ENCODE measurements at regions not wholly inside any gene's neighbourhood (a gene's known extent, or its start where the extent isn't known, plus 50 kb on each side); places are given as distances from the start of the nearest gene placed in this dataset.
"Not testable (repeated sequence)": the region's sequence is repeated elsewhere in the genome, so short reads cannot be mapped to it uniquely, and the experiment has no call there.

GRCh38 chrX:35285289-35285962, 342.8 kb downstream of the FAM47B start:
- Mint-ChIP-seq H3K27ac (ENCODE audit: unreplicated experiment) (no peak overlapping the region), H3K9me3 (ENCODE audit: unreplicated experiment) (no peaks in the 10 kb centered on the region), H3K4me1 (ENCODE audit: low read depth, unreplicated experiment) (no peaks in the 10 kb centered on the region), H3K36me3 (ENCODE audit: unreplicated experiment) (no peaks in the 10 kb centered on the region), H3K4me3 (ENCODE audit: unreplicated experiment) (no peak overlapping the region), H3K27me3 (ENCODE audit: unreplicated experiment) (no peaks in the 10 kb centered on the region)
- TF ChIP-seq CTCF (IDR thresholded peaks at IDR 0.05; ENCODE audit: partially characterized antibody, unreplicated experiment): no peak
- DNase-seq: no peak

GRCh38 chrX:35288657-35289056, 346.1 kb downstream of the FAM47B start:
- H3K9me3 Mint-ChIP-seq (ENCODE audit: unreplicated experiment): no peaks in the 10 kb centered on the region
- no peaks in the 10 kb centered on the region for H3K4me1 Mint-ChIP-seq (ENCODE audit: low read depth, unreplicated experiment)
- DNase-seq: no peak
- H3K27me3 Mint-ChIP-seq (ENCODE audit: unreplicated experiment): no peaks in the 10 kb centered on the region
- no peak overlapping the region for H3K27ac Mint-ChIP-seq (ENCODE audit: unreplicated experiment)
- no peak overlapping the region for H3K4me3 Mint-ChIP-seq (ENCODE audit: unreplicated experiment)
- no peaks in the 10 kb centered on the region for H3K36me3 Mint-ChIP-seq (ENCODE audit: unreplicated experiment)
- TF ChIP-seq CTCF (IDR thresholded peaks at IDR 0.05; ENCODE audit: partially characterized antibody, unreplicated experiment): no peak

- no peak for TF ChIP-seq CTCF (IDR thresholded peaks at IDR 0.05; ENCODE audit: partially characterized antibody, unreplicated experiment)
- no peaks in the 10 kb centered on the region for H3K9me3 Mint-ChIP-seq (ENCODE audit: unreplicated experiment)
- no peak overlapping the region for H3K4me3 Mint-ChIP-seq (ENCODE audit: unreplicated experiment)
- H3K27ac Mint-ChIP-seq (ENCODE audit: unreplicated experiment): no peak overlapping the region
- H3K4me1 Mint-ChIP-seq (ENCODE audit: low read depth, unreplicated experiment): no peaks in the 10 kb centered on the region
- no peaks in the 10 kb centered on the region for H3K36me3 Mint-ChIP-seq (ENCODE audit: unreplicated experiment)
- DNase-seq: no peak
- H3K27me3 Mint-ChIP-seq (ENCODE audit: unreplicated experiment): no peaks in the 10 kb centered on the region
Observed at GRCh38 chrX:35289952-35290351, 347.4 kb downstream of the FAM47B start.

GRCh38 chrX:35291013-35291412, 348.4 kb downstream of the FAM47B start:
- TF ChIP-seq CTCF (IDR thresholded peaks at IDR 0.05; ENCODE audit: partially characterized antibody, unreplicated experiment): no peak
- Mint-ChIP-seq H3K36me3 (ENCODE audit: unreplicated experiment) (no peaks in the 10 kb centered on the region), H3K4me3 (ENCODE audit: unreplicated experiment) (no peak overlapping the region), H3K27ac (ENCODE audit: unreplicated experiment) (no peak overlapping the region), H3K9me3 (ENCODE audit: unreplicated experiment) (no peaks in the 10 kb centered on the region), H3K4me1 (ENCODE audit: low read depth, unreplicated experiment) (no peaks in the 10 kb centered on the region), H3K27me3 (ENCODE audit: unreplicated experiment) (no peaks in the 10 kb centered on the region)
- no peak for DNase-seq

GRCh38 chrX:35292522-35292921, 349.9 kb downstream of the FAM47B start:
- Mint-ChIP-seq H3K27me3 (ENCODE audit: unreplicated experiment) (no peaks in the 10 kb centered on the region), H3K4me1 (ENCODE audit: low read depth, unreplicated experiment) (no peaks in the 10 kb centered on the region), H3K9me3 (ENCODE audit: unreplicated experiment) (no peaks in the 10 kb centered on the region), H3K27ac (ENCODE audit: unreplicated experiment) (no peak overlapping the region), H3K36me3 (ENCODE audit: unreplicated experiment) (no peaks in the 10 kb centered on the region), H3K4me3 (ENCODE audit: unreplicated experiment) (no peak overlapping the region)
- TF ChIP-seq CTCF (IDR thresholded peaks at IDR 0.05; ENCODE audit: partially characterized antibody, unreplicated experiment): no peak
- DNase-seq: no peak

GRCh38 chrX:35305037-35305436, 362.4 kb downstream of the FAM47B start:
- H3K9me3 Mint-ChIP-seq (ENCODE audit: unreplicated experiment); H3K27me3 Mint-ChIP-seq (ENCODE audit: unreplicated experiment); DNase-seq; H3K4me3 Mint-ChIP-seq (ENCODE audit: unreplicated experiment); H3K4me1 Mint-ChIP-seq (ENCODE audit: low read depth, unreplicated experiment); H3K27ac Mint-ChIP-seq (ENCODE audit: unreplicated experiment); H3K36me3 Mint-ChIP-seq (ENCODE audit: unreplicated experiment): not testable (repeated sequence)

Measured in glutamatergic neuron (in vitro differentiated cells).